ENCODE measurements at regions not wholly inside any gene's neighbourhood (a gene's known extent, or its start where the extent isn't known, plus 50 kb on each side); places are given as distances from the start of the nearest gene placed in this dataset.

- Histone ChIP-seq H3K9ac (ENCODE audit: low read length) (no peak overlapping the region), H3F3A (ENCODE audit: insufficient read depth, low read length) (no peaks in the 10 kb centered on the region), H3K79me2 (ENCODE audit: insufficient read depth, low read length) (no peaks in the 10 kb centered on the region), H3K9me3 (ENCODE audit: low read length) (no peaks in the 10 kb centered on the region), H3K4me2 (ENCODE audit: low read length) (no peak overlapping the region), H4K20me1 (ENCODE audit: insufficient read depth, low read length) (no peaks in the 10 kb centered on the region), H3K4me3 (ENCODE audit: low read depth, low read length, poor library complexity, severe bottlenecking) (no peak overlapping the region), H3K27me3 (ENCODE audit: insufficient read depth, low read length) (no peaks in the 10 kb centered on the region), H3K27ac (ENCODE audit: low read depth, low read length, poor library complexity, severe bottlenecking) (no peak overlapping the region), H3K4me1 (ENCODE audit: insufficient read depth, low read length, severe bottlenecking) (no peaks in the 10 kb centered on the region), H3K9me2 (ENCODE audit: low read depth, low read length) (no peaks in the 10 kb centered on the region), H2AFZ (ENCODE audit: low read length) (no peak overlapping the region), H3K36me3 (ENCODE audit: insufficient read depth, low read length) (no peaks in the 10 kb centered on the region)
- TF ChIP-seq EZH2 (IDR thresholded peaks at IDR 0.05; ENCODE audit: borderline replicate concordance, low read length) = no peak
- TF ChIP-seq CTCF (IDR thresholded peaks at IDR 0.05; ENCODE audit: low read length) = no peak
Measured at GRCh38 chr12:94037444-94037843, 110.9 kb upstream of the PLXNC1 start.

GRCh38 chr12:94038605-94039004 is 109.8 kb upstream of the PLXNC1 start:
- Histone ChIP-seq H3K9me2 (ENCODE audit: low read depth, low read length) (no peaks in the 10 kb centered on the region), H3K27me3 (ENCODE audit: insufficient read depth, low read length) (no peaks in the 10 kb centered on the region), H3K27ac (ENCODE audit: low read depth, low read length, poor library complexity, severe bottlenecking) (no peak overlapping the region), H4K20me1 (ENCODE audit: insufficient read depth, low read length) (no peaks in the 10 kb centered on the region), H2AFZ (ENCODE audit: low read length) (no peak overlapping the region), H3K4me2 (ENCODE audit: low read length) (no peak overlapping the region), H3F3A (ENCODE audit: insufficient read depth, low read length) (no peaks in the 10 kb centered on the region), H3K4me3 (ENCODE audit: low read depth, low read length, poor library complexity, severe bottlenecking) (no peak overlapping the region), H3K79me2 (ENCODE audit: insufficient read depth, low read length) (no peaks in the 10 kb centered on the region), H3K36me3 (ENCODE audit: insufficient read depth, low read length) (no peaks in the 10 kb centered on the region), H3K9me3 (ENCODE audit: low read length) (no peaks in the 10 kb centered on the region), H3K4me1 (ENCODE audit: insufficient read depth, low read length, severe bottlenecking) (no peaks in the 10 kb centered on the region), H3K9ac (ENCODE audit: low read length) (no peak overlapping the region)
- TF ChIP-seq EZH2 (IDR thresholded peaks at IDR 0.05; ENCODE audit: borderline replicate concordance, low read length) (no peak), CTCF (IDR thresholded peaks at IDR 0.05; ENCODE audit: low read length) (no peak)

- Histone ChIP-seq H3K9me3 (ENCODE audit: low read length) (no peaks in the 10 kb centered on the region), H3K27me3 (ENCODE audit: insufficient read depth, low read length) (no peaks in the 10 kb centered on the region), H3F3A (ENCODE audit: insufficient read depth, low read length) (no peaks in the 10 kb centered on the region), H3K79me2 (ENCODE audit: insufficient read depth, low read length) (no peaks in the 10 kb centered on the region), H2AFZ (ENCODE audit: low read length) (no peak overlapping the region), H3K4me2 (ENCODE audit: low read length) (no peak overlapping the region), H3K36me3 (ENCODE audit: insufficient read depth, low read length) (no peaks in the 10 kb centered on the region), H3K9me2 (ENCODE audit: low read depth, low read length) (no peaks in the 10 kb centered on the region), H3K27ac (ENCODE audit: low read depth, low read length, poor library complexity, severe bottlenecking) (no peak overlapping the region), H4K20me1 (ENCODE audit: insufficient read depth, low read length) (no peaks in the 10 kb centered on the region), H3K4me3 (ENCODE audit: low read depth, low read length, poor library complexity, severe bottlenecking) (no peak overlapping the region), H3K4me1 (ENCODE audit: insufficient read depth, low read length, severe bottlenecking) (no peaks in the 10 kb centered on the region), H3K9ac (ENCODE audit: low read length) (no peak overlapping the region)
- no peak for TF ChIP-seq EZH2 (IDR thresholded peaks at IDR 0.05; ENCODE audit: borderline replicate concordance, low read length)
- TF ChIP-seq CTCF (IDR thresholded peaks at IDR 0.05; ENCODE audit: low read length) = no peak
Measured at GRCh38 chr12:94039199-94039840, 109.1 kb upstream of the PLXNC1 start.
